H9 (cell line): ENCODE measurements at regions not wholly inside any gene's neighbourhood (a gene's known extent, or its start where the extent isn't known, plus 50 kb on each side); places are given as distances from the start of the nearest gene placed in this dataset.

Experiments used
- DNase-seq: peaks from one replicate; pipeline ENCODE4 v3.0.0-alpha.2; 2017
- H2AFZ ChIP-seq: one replicate; pipeline ENCODE4 v1.6.1; 2013; ENCODE audit warnings: mild to moderate bottlenecking, low read length, control low read depth, moderate library complexity
- H2AK5ac ChIP-seq: 2 replicates; pipeline ENCODE4 v1.6.1; 2013; ENCODE audit warnings: low read length, control low read depth, mixed read lengths; ENCODE audit not compliant: insufficient read length
- H2BK120ac ChIP-seq: one replicate; pipeline ENCODE4 v1.6.1; 2013; ENCODE audit warnings: low read depth, mild to moderate bottlenecking, low read length, control low read depth, inconsistent platforms; ENCODE audit not compliant: poor library complexity, severe bottlenecking
- H2BK12ac ChIP-seq: 2 replicates; pipeline ENCODE4 v1.6.1; 2013; ENCODE audit warnings: low read length, control low read depth, mixed read lengths, low read depth; ENCODE audit not compliant: insufficient read length
- H2BK15ac ChIP-seq: 2 replicates; pipeline ENCODE4 v1.6.1; 2013; ENCODE audit warnings: low read depth, low read length, control low read depth
- H2BK20ac ChIP-seq: one replicate; pipeline ENCODE4 v1.6.1; 2013; ENCODE audit warnings: low read depth, mild to moderate bottlenecking, low read length, control low read depth, inconsistent platforms; ENCODE audit not compliant: poor library complexity, severe bottlenecking
- H2BK5ac ChIP-seq: 2 replicates; pipeline ENCODE4 v1.6.1; 2013; ENCODE audit warnings: low read length, control low read depth, mixed read lengths; ENCODE audit not compliant: insufficient read length
- H3K14ac ChIP-seq: 2 replicates; pipeline ENCODE4 v1.6.1; 2013; ENCODE audit warnings: low read length, control low read depth; ENCODE audit not compliant: insufficient read depth
- H3K18ac ChIP-seq: 2 replicates; pipeline ENCODE4 v1.6.1; 2013; ENCODE audit warnings: low read depth, mild to moderate bottlenecking, mixed read lengths, low read length, control low read depth; ENCODE audit not compliant: insufficient read length
- H3K23ac ChIP-seq: 2 replicates; pipeline ENCODE4 v1.6.1; 2013; ENCODE audit warnings: low read length, control low read depth, mixed read lengths, low read depth; ENCODE audit not compliant: insufficient read length
- H3K23me2 ChIP-seq: 2 replicates; pipeline ENCODE4 v1.6.1; 2013; ENCODE audit warnings: low read depth, mild to moderate bottlenecking, mixed read lengths, low read length, control low read depth; ENCODE audit not compliant: insufficient read length, poor library complexity, severe bottlenecking
- H3K27ac ChIP-seq: 2 replicates; pipeline ENCODE4 v1.5.1; 2013; ENCODE audit warnings: low read length, control low read depth, mixed read lengths, low read depth; ENCODE audit not compliant: insufficient read length
- H3K27me3 ChIP-seq: 2 replicates; pipeline ENCODE4 v1.6.1; 2013; ENCODE audit warnings: low read length, control low read depth, inconsistent platforms; ENCODE audit not compliant: insufficient read depth
- H3K4ac ChIP-seq: 2 replicates; pipeline ENCODE4 v1.6.1; 2013; ENCODE audit warnings: low read depth, mild to moderate bottlenecking, control low read depth, inconsistent platforms, low read length, moderate library complexity
- H3K4me1 ChIP-seq: 2 replicates; pipeline ENCODE4 v1.6.1; 2013; ENCODE audit warnings: low read length, control low read depth, inconsistent platforms; ENCODE audit not compliant: insufficient read depth
- H3K4me2 ChIP-seq: 2 replicates; pipeline ENCODE4 v1.6.1; 2013; ENCODE audit warnings: low read length, control low read depth, mixed read lengths; ENCODE audit not compliant: insufficient read length, insufficient read depth
- H3K56ac ChIP-seq: 2 replicates; pipeline ENCODE4 v1.6.1; 2013; ENCODE audit warnings: low read depth, mild to moderate bottlenecking, mixed read lengths, low read length, control low read depth; ENCODE audit not compliant: insufficient read length
- H3K79me1 ChIP-seq: 2 replicates; pipeline ENCODE4 v1.6.1; 2013; ENCODE audit warnings: low read depth, mild to moderate bottlenecking, moderate library complexity, low read length, control low read depth, inconsistent platforms; ENCODE audit not compliant: insufficient read depth, poor library complexity, severe bottlenecking
- H3K79me2 ChIP-seq: 2 replicates; pipeline ENCODE4 v1.6.1; 2013; ENCODE audit warnings: low read length, control low read depth, inconsistent platforms; ENCODE audit not compliant: insufficient read depth
- H3K9ac ChIP-seq: 2 replicates; pipeline ENCODE4 v1.6.1; 2013; ENCODE audit warnings: low read length, control low read depth, mixed read lengths; ENCODE audit not compliant: insufficient read length; ENCODE audit errors: extremely low read depth
- H3K9me3 ChIP-seq: one replicate; pipeline ENCODE4 v1.6.1; 2013; ENCODE audit warnings: low read depth, low read length, inconsistent platforms; ENCODE audit not compliant: control insufficient read depth
- H3T11ph ChIP-seq: one replicate; pipeline ENCODE4 v1.6.1; 2013; ENCODE audit warnings: mild to moderate bottlenecking, low read length, control low read depth, inconsistent platforms
- H4K20me1 ChIP-seq: one replicate; pipeline ENCODE4 v1.6.1; 2013; ENCODE audit not compliant: control insufficient read depth, insufficient read length, insufficient read depth
- H4K5ac ChIP-seq: 2 replicates; pipeline ENCODE4 v1.6.1; 2013; ENCODE audit warnings: low read depth, mild to moderate bottlenecking, mixed read lengths, low read length, control low read depth; ENCODE audit not compliant: insufficient read length
- H4K8ac ChIP-seq: replicated peaks from 2 replicates; pipeline ENCODE4 v1.6.1; 2013; ENCODE audit warnings: low read length, control low read depth, mixed read lengths, low read depth; ENCODE audit not compliant: insufficient read length
- H4K91ac ChIP-seq: 2 replicates; pipeline ENCODE4 v1.6.1; 2013; ENCODE audit warnings: low read depth, mild to moderate bottlenecking, moderate library complexity, mixed read lengths, low read length, control low read depth; ENCODE audit not compliant: insufficient read length
- H3K27ac Mint-ChIP-seq, 3 experiments: 2 replicates in 2 of 3; 3 replicates in 1 of 3; pipeline ENCODE4 v1.8.0; 2020 to 2021; ENCODE audit warnings: mixed read lengths in 3 of 3, mild to moderate bottlenecking in 1 of 3, moderate library complexity in 1 of 3
- H3K27me3 Mint-ChIP-seq: 2 replicates; pipeline ENCODE4 v1.8.0; 2021; ENCODE audit warnings: low read depth, mild to moderate bottlenecking, moderate library complexity, mixed read lengths
- H3K36me3 Mint-ChIP-seq, 3 experiments: 2 replicates in 2 of 3; 3 replicates in 1 of 3; pipeline ENCODE4 v1.8.0; 2020 to 2021; ENCODE audit warnings: low read depth in 3 of 3, mixed read lengths in 3 of 3; ENCODE audit not compliant: insufficient read depth in 1 of 3
- H3K4me1 Mint-ChIP-seq, 2 experiments: 2 replicates each; pipeline ENCODE4 v1.8.0; 2020; ENCODE audit warnings: mixed read lengths in 2 of 2
- H3K4me3 Mint-ChIP-seq, 2 experiments: 2 replicates in 1 of 2; 3 replicates in 1 of 2; pipeline ENCODE4 v1.8.0; 2020 to 2021; ENCODE audit warnings: mild to moderate bottlenecking in 2 of 2, mixed read lengths in 2 of 2, moderate library complexity in 1 of 2
- H3K9me3 Mint-ChIP-seq, 2 experiments: 2 replicates in 1 of 2; 3 replicates in 1 of 2; pipeline ENCODE4 v1.8.0; 2020; ENCODE audit warnings: mild to moderate bottlenecking in 2 of 2, mixed read lengths in 2 of 2, moderate library complexity in 1 of 2
- CTCF ChIP-seq: fragments of 200-600 bp; sonication (generic); conservative IDR thresholded peaks from 3 replicates; pipeline ENCODE4 v1.8.0; 2021; ENCODE audit warnings: antibody characterized with exemption, mild to moderate bottlenecking
- WGBS: extraction: QIAGEN DNeasy Blood & Tissue Kit; methylation state at CpG from one replicate; pipeline ENCODE4 v1.1.7; 2013; ENCODE audit warnings: missing lambda C conversion rate, low lambda C conversion rate, mixed read lengths; ENCODE audit not compliant: insufficient read length; ENCODE audit errors: extremely low coverage; 5-methylcytosine and 5-hydroxymethylcytosine counted together

DNA sequence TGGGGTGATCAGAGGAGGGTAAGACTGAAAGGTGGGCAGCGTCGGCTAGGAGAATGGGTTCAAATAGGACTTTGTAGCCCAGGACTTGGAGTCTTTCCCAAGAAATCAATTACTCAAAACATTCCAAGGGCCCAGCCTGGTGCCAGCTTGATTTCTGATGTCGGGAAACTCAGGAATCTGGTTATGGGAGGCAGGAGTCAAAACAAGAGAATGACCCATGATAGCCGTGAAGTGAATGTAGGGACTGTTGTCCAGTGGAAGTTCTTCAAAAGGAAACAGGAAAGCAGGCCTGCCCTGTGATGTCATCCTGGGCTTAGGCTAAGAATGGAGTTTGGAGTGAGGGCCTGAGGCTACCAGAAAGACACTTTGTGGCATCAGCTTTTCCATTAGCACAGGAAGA lies 67.4 kb upstream of the SLC14A2 start:
- H2BK5ac ChIP-seq, result no peak overlapping the region
- no peak overlapping the region for H2BK12ac ChIP-seq
- Mint-ChIP-seq H3K4me3 (no peak overlapping the region), H3K9me3 (no peaks in the 10 kb centered on the region), H3K36me3 (no peaks in the 10 kb centered on the region; a peak in 1 of 7 replicates), H3K27me3 (peaks cover 2% of the 10 kb centered on the region; the same call in 1 of the 2 replicates), H3K27ac (no peak overlapping the region), H3K4me1 (no peaks in the 10 kb centered on the region)
- no peak overlapping the region for H3K9ac ChIP-seq
- no peaks in the 10 kb centered on the region for H4K20me1 ChIP-seq
- no peak overlapping the region for H4K91ac ChIP-seq
- no peaks in the 10 kb centered on the region for H3K79me2 ChIP-seq
- H2BK20ac ChIP-seq, result no peak overlapping the region
- no peak overlapping the region for H2BK120ac ChIP-seq
- no peak overlapping the region for H3K27ac ChIP-seq
- no peak overlapping the region for H2AFZ ChIP-seq
- TF ChIP-seq CTCF, result no peak
- H3K4me1 ChIP-seq, result no peaks in the 10 kb centered on the region
- H3K14ac ChIP-seq, result no peak overlapping the region
- H3K23me2 ChIP-seq, result no peaks in the 10 kb centered on the region
- H3K4me2 ChIP-seq, result no peak overlapping the region
- DNase-seq, result no peak
- no peaks in the 10 kb centered on the region for H3K9me3 ChIP-seq
- no CpG with 5 or more reads among the region's 4 CpGs for WGBS
- H2AK5ac ChIP-seq, result no peak overlapping the region
- H3K27me3 ChIP-seq, result no peaks in the 10 kb centered on the region
- no peaks in the 10 kb centered on the region for H3K79me1 ChIP-seq
- no peak overlapping the region for H2BK15ac ChIP-seq
- H4K8ac ChIP-seq, result no peak overlapping the region
- no peak overlapping the region for H3K56ac ChIP-seq
- H3K4ac ChIP-seq, result no peak overlapping the region
- no peak overlapping the region for H3K23ac ChIP-seq
- no peak overlapping the region for H3K18ac ChIP-seq
- H4K5ac ChIP-seq, result no peak overlapping the region
- no peak overlapping the region for H3T11ph ChIP-seq
